ENCODE measurements at regions not wholly inside any gene's neighbourhood (a gene's known extent, or its start where the extent isn't known, plus 50 kb on each side); places are given as distances from the start of the nearest gene placed in this dataset.

GRCh38 chr5:2491846-2492245 lies 259.6 kb downstream of the IRX2 start:
- no peak for DNase-seq (ENCODE audit: low spot score)
- Histone ChIP-seq H3K27me3 (replicated peaks; ENCODE audit: insufficient read depth) (no peaks in the 10 kb centered on the region), H3K4me1 (replicated peaks) (no peaks in the 10 kb centered on the region), H3K27ac (no peak overlapping the region), H3K36me3 (no peaks in the 10 kb centered on the region), H3K4me3 (no peak overlapping the region), H3K9me3 (no peaks in the 10 kb centered on the region)
- intact Hi-C loops (cut with DNase I) = no loop called here
- WGBS = 100% methylated on average over 1 of the region's 1 CpG
- no peak for TF ChIP-seq CTCF (IDR thresholded peaks at IDR 0.05)
- TF ChIP-seq POLR2A (IDR thresholded peaks at IDR 0.05) = no peak
- TF ChIP-seq POLR2AphosphoS5 (IDR thresholded peaks at IDR 0.05) = no peak

- WGBS = 92% methylated on average over 10 of the region's 10 CpGs
These were observed 262.2 kb downstream of the IRX2 start for GRCh38 chr5:2489306-2489705.

GRCh38 chr5:2488593-2488992 lies 262.9 kb downstream of the IRX2 start:
- Histone ChIP-seq H3K27ac (no peak overlapping the region), H3K36me3 (no peaks in the 10 kb centered on the region), H3K4me3 (no peak overlapping the region), H3K27me3 (replicated peaks; ENCODE audit: insufficient read depth) (no peaks in the 10 kb centered on the region), H3K9me3 (no peaks in the 10 kb centered on the region), H3K4me1 (replicated peaks) (no peaks in the 10 kb centered on the region)
- TF ChIP-seq POLR2A (IDR thresholded peaks at IDR 0.05) (no peak), CTCF (IDR thresholded peaks at IDR 0.05) (no peak), POLR2AphosphoS5 (IDR thresholded peaks at IDR 0.05) (no peak)
- WGBS = 83% methylated on average over 9 of the region's 9 CpGs
- no peak for DNase-seq (ENCODE audit: low spot score)
- intact Hi-C loops (cut with DNase I) = no loop called here

More at GRCh38 chr5:2489306-2489705, 262.2 kb downstream of the IRX2 start:
- Histone ChIP-seq H3K4me1 (replicated peaks) (no peaks in the 10 kb centered on the region), H3K27ac (no peak overlapping the region), H3K27me3 (replicated peaks; ENCODE audit: insufficient read depth) (no peaks in the 10 kb centered on the region), H3K9me3 (no peaks in the 10 kb centered on the region), H3K4me3 (no peak overlapping the region), H3K36me3 (no peaks in the 10 kb centered on the region)
- TF ChIP-seq POLR2A (IDR thresholded peaks at IDR 0.05) (no peak), POLR2AphosphoS5 (IDR thresholded peaks at IDR 0.05) (no peak), CTCF (IDR thresholded peaks at IDR 0.05) (no peak)
- intact Hi-C loops (cut with DNase I) = no loop called here
- DNase-seq (ENCODE audit: low spot score) = no peak

GRCh38 chr5:2487152-2487763 lies 264.2 kb downstream of the IRX2 start:
- TF ChIP-seq POLR2A (IDR thresholded peaks at IDR 0.05) = no peak
- TF ChIP-seq CTCF (IDR thresholded peaks at IDR 0.05) = no peak
- no peak for TF ChIP-seq POLR2AphosphoS5 (IDR thresholded peaks at IDR 0.05)
- H3K4me1 ChIP-seq (replicated peaks) = no peaks in the 10 kb centered on the region
- no peak for DNase-seq (ENCODE audit: low spot score)
- intact Hi-C loops (cut with DNase I) = no loop called here
- 100% methylated on average over 2 of the region's 2 CpGs for WGBS
- H3K36me3 ChIP-seq = no peaks in the 10 kb centered on the region
- no peaks in the 10 kb centered on the region for H3K9me3 ChIP-seq
- H3K27me3 ChIP-seq (replicated peaks; ENCODE audit: insufficient read depth) = no peaks in the 10 kb centered on the region
- H3K27ac ChIP-seq = no peak overlapping the region
- no peak overlapping the region for H3K4me3 ChIP-seq

- 87% methylated on average over 2 of the region's 2 CpGs for WGBS
- Histone ChIP-seq H3K36me3 (no peaks in the 10 kb centered on the region), H3K9me3 (no peaks in the 10 kb centered on the region), H3K27ac (no peak overlapping the region), H3K27me3 (replicated peaks; ENCODE audit: insufficient read depth) (no peaks in the 10 kb centered on the region), H3K4me3 (no peak overlapping the region), H3K4me1 (replicated peaks) (no peaks in the 10 kb centered on the region)
- TF ChIP-seq POLR2AphosphoS5 (IDR thresholded peaks at IDR 0.05) (no peak), POLR2A (IDR thresholded peaks at IDR 0.05) (no peak), CTCF (IDR thresholded peaks at IDR 0.05) (no peak)
- DNase-seq (ENCODE audit: low spot score) = no peak
- intact Hi-C loops (cut with DNase I) = no loop called here
These were observed 265.1 kb downstream of the IRX2 start for GRCh38 chr5:2486373-2486772.
